HCT116 (cell line): ENCODE measurements at regions not wholly inside any gene's neighbourhood (a gene's known extent, or its start where the extent isn't known, plus 50 kb on each side); places are given as distances from the start of the nearest gene placed in this dataset.

ENCODE experiments used
- CEBPB ChIP-seq: IDR thresholded peaks from 2 replicates; pipeline ENCODE4 v1.6.1; 2012; ENCODE audit warnings: low read depth
- EZH2phosphoT487 ChIP-seq: fragments of 200-600 bp; IDR thresholded peaks from 2 replicates; pipeline ENCODE4 v1.6.1; 2018; ENCODE audit warnings: antibody characterized with exemption, borderline replicate concordance
- FOSL1 ChIP-seq: IDR thresholded peaks from 2 replicates; pipeline ENCODE4 v1.6.1; 2012; ENCODE audit warnings: low read depth
- POLR2A ChIP-seq: IDR thresholded peaks from 2 replicates; pipeline ENCODE4 v1.7.0; 2011; ENCODE audit warnings: borderline replicate concordance; ENCODE audit not compliant: insufficient read depth, insufficient read length; ENCODE audit errors: extremely low read depth
- SRF ChIP-seq: IDR thresholded peaks from 2 replicates; pipeline ENCODE4 v1.6.1; 2012; ENCODE audit warnings: low read depth
- ZNF274 ChIP-seq: fragments of 200-500 bp; sonication (Bioruptor generic); IDR thresholded peaks from 2 replicates; pipeline ENCODE4 v1.6.1; 2014; ENCODE audit warnings: mild to moderate bottlenecking, low read depth, low read length, inconsistent platforms
- TF ChIP-seq, protein P1 (sequence below), 3 experiments: fragments of 200-600 bp in 1 of 3; sonication (generic) in 1 of 3; IDR thresholded peaks in 2 of 3; conservative IDR thresholded peaks in 1 of 3; 2 replicates each; pipeline ENCODE4 v1.5.1; 2012 to 2017; ENCODE audit warnings: low read depth in 2 of 3, low read length in 2 of 3, antibody characterized with exemption in 1 of 3, borderline replicate concordance in 1 of 3, control low read depth in 1 of 3, mild to moderate bottlenecking in 1 of 3, mixed read lengths in 1 of 3, mixed run types in 1 of 3, moderate library complexity in 1 of 3; ENCODE audit not compliant: insufficient read depth in 1 of 3
- TF ChIP-seq, protein P2 (sequence below): IDR thresholded peaks from 2 replicates; pipeline ENCODE4 v1.6.1; 2012; ENCODE audit warnings: low read depth

DNA sequence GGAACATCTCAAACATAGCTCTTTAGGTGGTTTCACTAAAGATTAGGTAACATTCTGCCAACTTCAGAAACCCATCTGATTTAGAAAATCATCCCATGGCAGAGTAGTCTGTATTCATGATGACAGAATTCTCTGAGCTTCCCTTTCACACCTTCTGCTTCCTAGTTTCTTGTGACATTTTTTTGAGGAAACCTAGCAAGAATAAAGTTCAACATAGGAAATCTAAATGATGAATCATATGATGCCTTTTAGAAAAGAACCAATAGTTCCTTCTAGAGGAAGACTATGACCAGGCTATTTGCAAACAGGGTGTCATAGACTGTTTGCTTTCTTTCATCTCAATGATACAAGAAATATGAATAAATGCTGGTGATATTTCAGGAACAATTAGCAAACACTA, 49.8 kb upstream of the CAMK2D start (continued):
- TF ChIP-seq, protein P1, sequence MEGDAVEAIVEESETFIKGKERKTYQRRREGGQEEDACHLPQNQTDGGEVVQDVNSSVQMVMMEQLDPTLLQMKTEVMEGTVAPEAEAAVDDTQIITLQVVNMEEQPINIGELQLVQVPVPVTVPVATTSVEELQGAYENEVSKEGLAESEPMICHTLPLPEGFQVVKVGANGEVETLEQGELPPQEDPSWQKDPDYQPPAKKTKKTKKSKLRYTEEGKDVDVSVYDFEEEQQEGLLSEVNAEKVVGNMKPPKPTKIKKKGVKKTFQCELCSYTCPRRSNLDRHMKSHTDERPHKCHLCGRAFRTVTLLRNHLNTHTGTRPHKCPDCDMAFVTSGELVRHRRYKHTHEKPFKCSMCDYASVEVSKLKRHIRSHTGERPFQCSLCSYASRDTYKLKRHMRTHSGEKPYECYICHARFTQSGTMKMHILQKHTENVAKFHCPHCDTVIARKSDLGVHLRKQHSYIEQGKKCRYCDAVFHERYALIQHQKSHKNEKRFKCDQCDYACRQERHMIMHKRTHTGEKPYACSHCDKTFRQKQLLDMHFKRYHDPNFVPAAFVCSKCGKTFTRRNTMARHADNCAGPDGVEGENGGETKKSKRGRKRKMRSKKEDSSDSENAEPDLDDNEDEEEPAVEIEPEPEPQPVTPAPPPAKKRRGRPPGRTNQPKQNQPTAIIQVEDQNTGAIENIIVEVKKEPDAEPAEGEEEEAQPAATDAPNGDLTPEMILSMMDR (IDR thresholded peaks at IDR 0.05 in 2 of 3, conservative IDR thresholded peaks at IDR 0.05 in 1 of 3; ENCODE audit: borderline replicate concordance in 1 of 3, insufficient read depth in 1 of 3, low read depth in 2 of 3, low read length in 2 of 3) = no peak
- TF ChIP-seq SRF = no peak
- TF ChIP-seq ZNF274 = no peak
- TF ChIP-seq FOSL1 = no peak
- TF ChIP-seq POLR2A = no peak
- TF ChIP-seq, protein P2, sequence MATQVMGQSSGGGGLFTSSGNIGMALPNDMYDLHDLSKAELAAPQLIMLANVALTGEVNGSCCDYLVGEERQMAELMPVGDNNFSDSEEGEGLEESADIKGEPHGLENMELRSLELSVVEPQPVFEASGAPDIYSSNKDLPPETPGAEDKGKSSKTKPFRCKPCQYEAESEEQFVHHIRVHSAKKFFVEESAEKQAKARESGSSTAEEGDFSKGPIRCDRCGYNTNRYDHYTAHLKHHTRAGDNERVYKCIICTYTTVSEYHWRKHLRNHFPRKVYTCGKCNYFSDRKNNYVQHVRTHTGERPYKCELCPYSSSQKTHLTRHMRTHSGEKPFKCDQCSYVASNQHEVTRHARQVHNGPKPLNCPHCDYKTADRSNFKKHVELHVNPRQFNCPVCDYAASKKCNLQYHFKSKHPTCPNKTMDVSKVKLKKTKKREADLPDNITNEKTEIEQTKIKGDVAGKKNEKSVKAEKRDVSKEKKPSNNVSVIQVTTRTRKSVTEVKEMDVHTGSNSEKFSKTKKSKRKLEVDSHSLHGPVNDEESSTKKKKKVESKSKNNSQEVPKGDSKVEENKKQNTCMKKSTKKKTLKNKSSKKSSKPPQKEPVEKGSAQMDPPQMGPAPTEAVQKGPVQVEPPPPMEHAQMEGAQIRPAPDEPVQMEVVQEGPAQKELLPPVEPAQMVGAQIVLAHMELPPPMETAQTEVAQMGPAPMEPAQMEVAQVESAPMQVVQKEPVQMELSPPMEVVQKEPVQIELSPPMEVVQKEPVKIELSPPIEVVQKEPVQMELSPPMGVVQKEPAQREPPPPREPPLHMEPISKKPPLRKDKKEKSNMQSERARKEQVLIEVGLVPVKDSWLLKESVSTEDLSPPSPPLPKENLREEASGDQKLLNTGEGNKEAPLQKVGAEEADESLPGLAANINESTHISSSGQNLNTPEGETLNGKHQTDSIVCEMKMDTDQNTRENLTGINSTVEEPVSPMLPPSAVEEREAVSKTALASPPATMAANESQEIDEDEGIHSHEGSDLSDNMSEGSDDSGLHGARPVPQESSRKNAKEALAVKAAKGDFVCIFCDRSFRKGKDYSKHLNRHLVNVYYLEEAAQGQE = no peak
- TF ChIP-seq CEBPB = no peak
- no peak for TF ChIP-seq EZH2phosphoT487
